Activated B cell treated with CpG ODN at 0.5 μM for 24 hours (primary cell): ENCODE measurements at regions not wholly inside any gene's neighbourhood (a gene's known extent, or its start where the extent isn't known, plus 50 kb on each side); places are given as distances from the start of the nearest gene placed in this dataset.

Source experiments
- ATAC-seq: fragments of 200-7000 bp; cut with Tn5 transposase; one replicate; pipeline ENCODE4 v1.10.0; 2021; ENCODE audit warnings: low read depth, mild to moderate bottlenecking, moderate library complexity
- CTCF ChIA-PET: fragments of 350-600 bp; sonication (Branson Sonifier 250); formaldehyde crosslinking; loops from one replicate; lab custom pipeline; 2021; ENCODE audit warnings: antibody characterized with exemption; lab: Charles Lee
- POLR2A ChIA-PET: fragments of 350-600 bp; sonication (Branson Sonifier 250); formaldehyde crosslinking; loops from one replicate; lab custom pipeline; 2021; ENCODE audit warnings: antibody characterized with exemption; lab: Charles Lee
- DNase-seq: peaks from one replicate; pipeline ENCODE4 v3.0.0; 2022
- H3K27ac Mint-ChIP-seq: one replicate; pipeline ENCODE4 v1.8.0; 2020; ENCODE audit warnings: mixed read lengths
- H3K27me3 Mint-ChIP-seq: one replicate; pipeline ENCODE4 v1.8.0; 2021; ENCODE audit warnings: mixed read lengths
- H3K36me3 Mint-ChIP-seq: one replicate; pipeline ENCODE4 v1.8.0; 2021; ENCODE audit warnings: low read depth, mixed read lengths
- H3K4me1 Mint-ChIP-seq: one replicate; pipeline ENCODE4 v1.8.0; 2021; ENCODE audit warnings: mixed read lengths
- H3K4me3 Mint-ChIP-seq: one replicate; pipeline ENCODE4 v1.8.0; 2020; ENCODE audit warnings: mild to moderate bottlenecking, mixed read lengths
- H3K9me3 Mint-ChIP-seq: one replicate; pipeline ENCODE4 v1.8.0; 2020; ENCODE audit warnings: mixed read lengths
- CTCF ChIP-seq: fragments of 200-600 bp; IDR thresholded peaks from one replicate; pipeline ENCODE4 v1.8.0; 2022; ENCODE audit warnings: antibody characterized with exemption, mild to moderate bottlenecking
- intact Hi-C: fragments of 100-400 bp; cut with micrococcal nuclease; formaldehyde crosslinking; loops from one replicate; pipeline ENCODE4 v1.15.1; 2024

GRCh38 chr4:135515295-135515694 is 1313.7 kb upstream of the PABPC4L start:
- DNase-seq (no peak), ATAC-seq (no peak)
- no peak for TF ChIP-seq CTCF
- Mint-ChIP-seq H3K27me3 (no peaks in the 10 kb centered on the region), H3K36me3 (no peaks in the 10 kb centered on the region), H3K27ac (no peak overlapping the region), H3K4me3 (no peak overlapping the region), H3K9me3 (peaks cover 5% of the 10 kb centered on the region), H3K4me1 (no peaks in the 10 kb centered on the region)
- intact Hi-C loops, result no loop called here
- CTCF ChIA-PET, result no interaction called here
- POLR2A ChIA-PET, result no interaction called here

GRCh38 chr4:135510582-135510981 is 1309.0 kb upstream of the PABPC4L start:
- ATAC-seq (no peak), DNase-seq (no peak)
- no peaks in the 10 kb centered on the region for H3K4me1 Mint-ChIP-seq
- no peak overlapping the region for H3K4me3 Mint-ChIP-seq
- no peaks in the 10 kb centered on the region for H3K36me3 Mint-ChIP-seq
- POLR2A ChIA-PET, result no interaction called here
- intact Hi-C loops, result no loop called here
- no peaks in the 10 kb centered on the region for H3K27me3 Mint-ChIP-seq
- CTCF ChIA-PET, result no interaction called here
- H3K27ac Mint-ChIP-seq, result no peak overlapping the region
- TF ChIP-seq CTCF, result no peak
- H3K9me3 Mint-ChIP-seq, result peaks cover 6% of the 10 kb centered on the region

GRCh38 chr4:135508006-135508714 is 1306.6 kb upstream of the PABPC4L start:
- POLR2A ChIA-PET, result no interaction called here
- no peak for ATAC-seq
- peaks cover 7% of the 10 kb centered on the region for H3K9me3 Mint-ChIP-seq
- H3K4me3 Mint-ChIP-seq, result no peak overlapping the region
- H3K27me3 Mint-ChIP-seq, result no peaks in the 10 kb centered on the region
- H3K27ac Mint-ChIP-seq, result no peak overlapping the region
- no peak for TF ChIP-seq CTCF
- DNase-seq, result no peak
- intact Hi-C loops, result no loop called here
- no peaks in the 10 kb centered on the region for H3K4me1 Mint-ChIP-seq
- no peaks in the 10 kb centered on the region for H3K36me3 Mint-ChIP-seq
- CTCF ChIA-PET, result no interaction called here

GRCh38 chr4:135497563-135498152 is 1296.1 kb upstream of the PABPC4L start:
- TF ChIP-seq CTCF, result no peak
- ChIA-PET CTCF (no interaction called here), POLR2A (no interaction called here)
- peaks cover 10% of the 10 kb centered on the region for H3K9me3 Mint-ChIP-seq
- H3K27me3 Mint-ChIP-seq, result no peaks in the 10 kb centered on the region
- H3K4me1 Mint-ChIP-seq, result no peaks in the 10 kb centered on the region
- DNase-seq (no peak), ATAC-seq (no peak)
- H3K4me3 Mint-ChIP-seq, result no peak overlapping the region
- intact Hi-C loops, result no loop called here
- H3K27ac Mint-ChIP-seq, result no peak overlapping the region
- H3K36me3 Mint-ChIP-seq, result no peaks in the 10 kb centered on the region

GRCh38 chr4:135492439-135492838 is 1290.8 kb upstream of the PABPC4L start:
- ATAC-seq (no peak), DNase-seq (no peak)
- H3K4me3 Mint-ChIP-seq, result no peak overlapping the region
- intact Hi-C loops, result no loop called here
- no peaks in the 10 kb centered on the region for H3K36me3 Mint-ChIP-seq
- POLR2A ChIA-PET, result no interaction called here
- H3K27ac Mint-ChIP-seq, result no peak overlapping the region
- CTCF ChIA-PET, result no interaction called here
- no peak for TF ChIP-seq CTCF
- no peaks in the 10 kb centered on the region for H3K9me3 Mint-ChIP-seq
- no peaks in the 10 kb centered on the region for H3K27me3 Mint-ChIP-seq
- H3K4me1 Mint-ChIP-seq, result no peaks in the 10 kb centered on the region
